IPS DF 19.7 (cell line): ENCODE measurements at regions not wholly inside any gene's neighbourhood (a gene's known extent, or its start where the extent isn't known, plus 50 kb on each side); places are given as distances from the start of the nearest gene placed in this dataset.

Experiments
- DNase-seq: peaks from one replicate; pipeline ENCODE4 v3.0.0-alpha.2; 2013; ENCODE audit warnings: low read depth, low spot score

- no peak for DNase-seq
Measured at GRCh38 chr4:163582703-163583102, 88.2 kb downstream of the TMA16 start.

GRCh38 chr4:163587867-163588266 lies 93.4 kb downstream of the TMA16 start:
- DNase-seq, result no peak

GRCh38 chr4:163588532-163588931 lies 94.0 kb downstream of the TMA16 start:
- DNase-seq, result no peak

- DNase-seq, result no peak
Measured at GRCh38 chr4:163590103-163590502, 95.6 kb downstream of the TMA16 start.

- DNase-seq, result no peak
Measured at GRCh38 chr4:163590619-163591264, 96.3 kb downstream of the TMA16 start.

- DNase-seq, result no peak
Measured at GRCh38 chr4:163591614-163592020, 97.1 kb downstream of the TMA16 start.

- no peak for DNase-seq
Measured at GRCh38 chr4:163592212-163592611, 97.7 kb downstream of the TMA16 start.

GRCh38 chr4:163595580-163595979 lies 101.1 kb downstream of the TMA16 start:
- no peak for DNase-seq

- DNase-seq, result no peak
Measured at GRCh38 chr4:163598028-163598427, 103.5 kb downstream of the TMA16 start.

GRCh38 chr4:163598489-163598888 lies 104.0 kb downstream of the TMA16 start:
- DNase-seq, result no peak

GRCh38 chr4:163600727-163601126 lies 106.2 kb downstream of the TMA16 start:
- no peak for DNase-seq

GRCh38 chr4:163603257-163603656 lies 108.8 kb downstream of the TMA16 start:
- no peak for DNase-seq

- no peak for DNase-seq
Measured at GRCh38 chr4:163606896-163607691, 112.6 kb downstream of the TMA16 start.

GRCh38 chr4:163609019-163609418 lies 114.5 kb downstream of the TMA16 start:
- no peak for DNase-seq

GRCh38 chr4:163610648-163611047 lies 116.2 kb downstream of the TMA16 start:
- no peak for DNase-seq

- DNase-seq, result no peak
Measured at GRCh38 chr4:163611182-163611581, 116.7 kb downstream of the TMA16 start.

GRCh38 chr4:163611784-163612445 lies 117.4 kb downstream of the TMA16 start:
- no peak for DNase-seq

- no peak for DNase-seq
Measured at GRCh38 chr4:163612762-163613161, 118.3 kb downstream of the TMA16 start.

GRCh38 chr4:163613383-163613782 lies 118.9 kb downstream of the TMA16 start:
- no peak for DNase-seq

- no peak for DNase-seq
Measured at GRCh38 chr4:163614866-163615265, 120.4 kb downstream of the TMA16 start.

- DNase-seq, result no peak
Measured at GRCh38 chr4:163618845-163619244, 124.4 kb downstream of the TMA16 start.

- DNase-seq, result no peak
Measured at GRCh38 chr4:163620738-163621137, 126.2 kb downstream of the TMA16 start.

GRCh38 chr4:163621821-163622220 lies 127.3 kb downstream of the TMA16 start:
- no peak for DNase-seq
